Astrocyte of the hippocampus (primary cell): ENCODE measurements at regions not wholly inside any gene's neighbourhood (a gene's known extent, or its start where the extent isn't known, plus 50 kb on each side); places are given as distances from the start of the nearest gene placed in this dataset.

ENCODE experiments used
- DNase-seq: peaks from one replicate; pipeline ENCODE4 v3.0.0; 2011; ENCODE audit warnings: low read depth, low spot score

DNA sequence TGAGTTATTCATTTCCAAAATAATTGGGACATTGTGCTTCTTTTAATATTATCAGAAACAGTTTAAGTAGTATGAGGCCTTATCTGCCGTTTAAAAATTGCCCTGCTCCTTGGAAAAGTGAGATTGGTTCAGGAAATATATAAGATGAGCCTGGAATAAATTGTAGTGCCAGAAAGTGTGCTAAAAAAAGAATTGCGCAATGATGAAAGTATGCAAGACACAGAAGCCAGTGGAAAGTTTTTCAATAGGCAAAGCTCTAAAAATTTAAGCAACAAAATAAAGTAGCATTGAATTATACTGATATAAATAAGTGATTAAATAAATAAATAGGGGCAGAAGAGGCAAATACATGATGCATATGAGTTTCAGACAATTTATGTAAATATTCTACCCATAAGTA lies 834.9 kb downstream of the BCL11B start:
- DNase-seq, result no peak

DNA sequence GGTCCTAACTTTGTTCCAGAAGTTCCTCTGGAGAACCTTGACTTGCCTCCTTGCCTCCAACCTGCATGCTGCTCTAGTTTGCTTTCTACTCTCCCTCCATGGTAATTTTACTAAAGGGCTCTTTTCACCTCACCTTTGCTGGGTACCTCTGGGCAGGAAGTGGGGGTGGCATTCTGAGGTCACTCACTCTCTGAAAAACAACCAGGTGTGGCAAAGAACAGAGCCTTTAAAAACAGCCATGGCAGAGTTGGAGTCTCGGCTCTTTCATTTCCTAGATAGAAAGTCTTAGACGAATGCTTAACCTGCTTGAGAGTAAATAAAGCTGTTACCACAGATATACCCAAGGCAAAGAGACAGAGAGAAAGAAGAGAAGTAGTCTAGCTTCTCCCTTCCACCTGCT lies 827.9 kb downstream of the BCL11B start:
- no peak for DNase-seq

GRCh38 chr14:98445718-98446117 lies 826.3 kb downstream of the BCL11B start:
- DNase-seq, result no peak

DNA sequence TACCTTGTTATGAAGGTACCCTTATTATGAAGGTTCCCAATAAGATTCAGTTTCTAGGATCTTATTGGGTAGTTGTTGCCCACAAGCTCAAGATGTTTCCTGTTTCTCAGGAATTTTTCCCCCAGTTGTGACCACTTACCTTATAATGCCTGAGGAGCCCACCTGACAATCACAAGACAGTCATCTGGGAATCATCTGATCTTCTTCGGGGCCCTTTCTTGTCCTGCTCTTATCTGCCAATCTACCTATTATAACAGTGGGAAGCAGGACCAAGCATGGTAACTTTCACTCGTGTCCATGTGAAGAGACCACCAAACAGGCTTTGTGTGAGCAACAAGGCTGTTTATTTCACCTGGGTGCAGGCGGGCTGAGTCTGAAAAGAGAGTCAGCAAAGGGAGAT lies 825.5 kb downstream of the BCL11B start:
- no peak for DNase-seq

- DNase-seq, result no peak
Observed at GRCh38 chr14:98456231-98456630, 815.8 kb downstream of the BCL11B start.

DNA sequence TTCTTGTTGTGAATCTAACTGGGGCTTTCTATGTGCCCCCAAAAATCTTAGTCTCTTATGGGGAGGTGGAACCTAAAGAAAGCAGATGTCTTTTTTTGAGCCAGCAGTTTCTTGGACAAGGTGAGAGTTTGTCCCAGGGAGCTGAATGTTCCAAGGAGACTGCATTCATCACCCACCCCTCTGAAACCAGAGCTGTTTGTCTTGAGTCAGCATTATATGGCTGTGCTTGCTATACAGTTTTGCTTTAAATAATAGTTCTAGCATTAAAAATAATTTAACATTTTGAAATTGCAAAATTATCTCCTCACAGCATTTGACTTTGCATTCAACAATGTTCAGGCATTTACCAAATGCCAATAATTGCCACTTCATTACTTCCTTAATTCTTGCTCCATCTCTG lies 813.3 kb downstream of the BCL11B start:
- DNase-seq, result no peak

DNA sequence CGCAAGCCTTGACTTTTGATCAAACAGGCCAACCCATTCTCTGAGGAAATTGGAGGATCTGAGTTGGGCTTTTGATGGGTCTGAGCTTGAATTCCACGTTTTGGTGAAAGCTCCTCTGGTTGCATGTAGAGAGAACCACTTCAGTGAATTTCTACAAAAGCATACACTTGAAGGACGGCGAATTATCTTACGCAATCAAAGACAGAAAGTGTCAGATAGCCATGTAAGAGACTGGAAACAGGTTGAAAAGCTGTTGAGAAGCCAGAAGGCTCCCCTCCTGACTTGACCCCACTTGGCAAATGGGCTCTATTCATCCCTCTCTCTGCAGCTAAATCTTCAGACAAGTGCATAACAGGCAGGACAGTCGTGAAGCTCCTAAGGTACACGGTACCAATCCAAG lies 809.1 kb downstream of the BCL11B start:
- no peak for DNase-seq

DNA sequence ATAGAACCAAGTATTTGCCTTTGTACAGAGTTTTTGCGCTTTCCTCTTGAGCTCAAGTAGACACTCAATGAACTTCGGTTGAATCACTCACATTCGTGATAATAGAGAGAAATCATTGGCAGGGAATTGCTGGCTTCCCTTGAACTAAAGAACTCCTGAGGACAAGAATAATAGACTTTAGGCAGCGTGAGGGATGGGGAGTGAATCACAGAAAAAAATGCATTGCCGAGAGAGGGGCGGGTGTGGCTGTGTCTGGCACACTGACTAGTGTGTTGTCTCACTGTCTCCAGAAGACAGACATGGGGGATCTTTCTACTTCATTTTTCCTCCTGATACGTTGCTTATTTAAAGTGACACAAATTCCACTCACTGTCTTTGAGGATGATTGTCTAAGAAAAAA lies 805.2 kb downstream of the BCL11B start:
- peak; percentile 42 for DNase-seq

DNA sequence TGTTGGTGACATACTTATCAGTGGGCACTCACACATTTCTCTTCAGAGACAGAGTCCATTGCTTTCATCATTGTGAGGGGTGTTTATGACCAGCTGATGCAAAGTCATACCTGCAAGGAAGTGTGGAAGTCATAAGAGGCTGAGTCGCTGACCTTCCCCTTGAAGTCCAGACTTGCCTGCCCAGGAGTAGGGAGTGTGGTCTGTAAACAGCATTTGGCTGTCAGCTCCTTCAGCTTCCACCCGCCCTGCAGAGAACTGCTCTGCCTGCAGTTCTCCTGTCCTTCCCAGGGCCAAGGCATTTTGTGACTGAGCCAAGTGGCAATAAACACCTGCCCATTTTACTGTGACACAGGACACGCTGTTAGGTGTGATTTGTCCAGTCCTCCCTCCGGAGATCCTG lies 801.3 kb downstream of the BCL11B start:
- DNase-seq, result no peak

GRCh38 chr14:98474900-98475299 lies 797.1 kb downstream of the BCL11B start:
- DNase-seq, result no peak

DNA sequence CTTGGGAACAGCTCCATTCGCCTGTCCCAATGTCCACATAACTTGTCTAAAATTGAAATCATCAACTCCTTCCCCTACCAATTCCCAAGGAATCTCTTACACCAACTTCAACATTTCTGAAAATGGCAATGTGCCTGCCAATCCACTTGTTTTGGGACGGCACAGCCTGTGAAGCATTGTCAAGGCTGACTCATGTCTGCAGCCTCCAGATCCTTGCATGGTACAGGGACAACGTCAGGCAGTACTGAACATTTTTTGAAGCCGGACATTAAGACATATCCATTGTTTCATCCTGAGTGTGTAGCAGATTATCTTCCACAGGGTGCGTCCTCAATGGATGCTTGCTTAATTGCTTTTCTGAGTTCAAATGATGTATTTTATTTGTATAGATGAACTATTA lies 794.1 kb downstream of the BCL11B start:
- peak; percentile 18 for DNase-seq

DNA sequence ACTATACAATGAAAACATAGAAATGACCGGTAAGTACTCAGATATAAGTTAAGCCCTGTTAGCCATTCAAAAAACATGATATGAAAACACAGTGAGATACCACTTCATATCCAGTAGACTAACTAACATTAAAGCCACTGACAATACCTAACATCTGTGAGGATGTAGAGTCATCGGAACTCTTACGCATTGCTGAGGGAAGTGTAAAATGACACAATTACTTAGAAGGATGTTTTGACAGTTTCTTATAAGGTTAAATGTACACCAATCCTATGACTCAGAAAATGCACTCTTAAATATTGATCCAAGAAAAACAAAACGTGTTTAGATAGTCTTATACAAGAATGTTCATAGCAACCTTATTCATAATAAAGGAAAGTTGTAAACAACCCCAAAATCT lies 782.9 kb downstream of the BCL11B start:
- DNase-seq, result no peak

DNA sequence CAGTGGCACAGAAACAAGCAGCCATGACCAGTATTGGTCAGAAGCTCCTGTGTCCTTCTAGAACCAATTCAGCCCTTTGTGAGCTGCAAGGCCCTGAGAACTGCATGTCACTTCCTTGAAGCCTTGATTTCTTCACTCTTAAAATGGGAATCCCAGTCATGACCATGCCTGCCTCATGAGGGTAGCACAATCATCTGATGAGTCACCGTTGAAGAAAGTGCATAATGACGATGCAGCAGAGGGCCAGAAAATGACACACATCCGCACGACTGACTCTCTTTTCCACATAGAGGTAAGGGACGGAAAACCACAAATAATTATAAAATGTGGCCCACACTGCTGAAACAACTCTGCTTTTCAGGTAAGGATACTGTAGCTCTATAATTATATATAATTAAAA lies 777.4 kb downstream of the BCL11B start:
- DNase-seq, result peak; percentile 50

DNA sequence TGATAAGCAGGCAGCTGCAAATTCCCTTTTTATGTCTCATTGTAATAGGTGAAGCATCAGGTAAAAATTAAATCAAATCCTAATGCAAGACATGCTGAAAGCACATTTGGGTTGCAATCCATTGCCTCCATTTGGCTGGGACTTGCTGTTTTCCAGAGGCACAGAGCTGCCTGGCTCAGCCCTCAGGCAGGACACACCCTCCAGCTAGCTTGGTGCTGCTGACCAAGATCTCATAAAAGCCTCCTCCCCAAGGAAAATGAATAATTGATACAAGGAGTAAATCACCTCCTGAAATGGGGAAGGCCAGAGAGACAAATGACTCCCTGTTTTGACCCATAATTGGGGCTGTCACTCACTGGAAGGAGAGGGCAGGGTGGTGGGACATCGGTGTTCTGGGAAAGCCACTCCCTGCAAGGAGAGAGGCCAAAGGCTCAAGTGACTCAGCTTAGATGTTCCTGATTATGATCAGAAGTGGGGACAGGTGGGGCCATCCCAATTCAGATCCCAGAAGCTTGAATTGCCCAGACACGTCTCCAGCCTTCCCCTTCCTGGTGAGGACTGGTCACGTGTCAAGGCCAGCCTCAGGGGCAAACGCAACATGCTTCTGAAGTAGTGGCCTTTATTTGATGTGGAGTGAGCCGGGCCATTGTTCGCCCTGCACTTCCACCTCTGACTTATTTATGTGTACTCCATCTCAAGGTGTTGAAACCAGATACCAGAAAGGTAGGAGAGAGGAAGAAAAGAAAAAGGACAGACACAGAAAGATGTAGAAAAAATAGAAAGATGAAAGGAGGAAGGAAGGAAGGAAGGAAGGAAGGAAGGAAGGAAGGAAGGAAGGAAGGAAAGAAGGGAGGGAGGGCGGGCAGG lies 773.7 kb downstream of the BCL11B start:
- DNase-seq, result no peak

GRCh38 chr14:98501335-98501734 lies 770.7 kb downstream of the BCL11B start:
- DNase-seq, result no peak

DNA sequence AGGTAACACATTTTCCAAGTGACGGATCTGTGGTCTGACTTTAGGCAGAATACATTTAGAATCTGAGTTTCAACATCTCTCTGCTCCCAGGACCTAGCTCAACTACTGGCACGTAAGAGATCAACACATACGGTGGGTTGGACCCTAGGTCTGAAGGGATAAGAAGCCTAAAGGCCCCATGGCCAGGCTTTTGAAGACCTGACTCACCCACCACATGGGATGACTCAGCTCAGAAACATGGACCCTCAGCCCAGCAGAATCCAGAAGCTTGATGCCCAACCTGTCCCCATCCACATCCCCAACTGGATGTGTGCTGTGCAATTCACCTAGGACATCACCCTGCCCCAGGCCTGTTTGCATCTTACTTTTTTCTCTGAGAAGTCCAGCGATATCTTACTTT lies 770.2 kb downstream of the BCL11B start:
- DNase-seq, result peak; percentile 16

- DNase-seq, result no peak
Observed at GRCh38 chr14:98503086-98503815, 768.7 kb downstream of the BCL11B start.

GRCh38 chr14:98507264-98507663 lies 764.7 kb downstream of the BCL11B start:
- DNase-seq, result peak; percentile 10

DNA sequence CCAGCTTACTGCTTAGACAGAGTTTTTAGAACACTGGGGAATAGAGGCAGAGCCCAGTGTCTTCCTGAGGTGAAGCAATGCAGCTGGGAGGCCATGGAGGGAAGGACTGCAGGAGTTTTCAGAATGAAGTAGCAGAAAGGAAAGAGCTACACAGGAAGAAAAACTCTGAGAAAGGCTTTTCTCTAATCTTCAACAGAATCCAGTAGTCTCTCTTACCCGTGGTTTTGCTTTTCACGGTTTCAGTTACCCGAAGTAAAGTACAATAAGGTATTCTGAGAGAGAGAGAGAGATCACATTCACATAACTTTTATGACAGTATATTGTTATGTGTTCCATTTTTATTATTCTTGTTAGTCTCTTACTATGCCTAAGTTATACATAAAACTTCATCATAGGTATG lies 761.6 kb downstream of the BCL11B start:
- DNase-seq, result no peak

- DNase-seq, result no peak
Observed at GRCh38 chr14:98512501-98513251, 759.3 kb downstream of the BCL11B start.

- DNase-seq, result no peak
Observed at GRCh38 chr14:98513558-98513957, 758.4 kb downstream of the BCL11B start.

- no peak for DNase-seq
Observed at GRCh38 chr14:98514016-98514415, 758.0 kb downstream of the BCL11B start.
